Hematopoietic multipotent progenitor cell treated with erythropoietin and hydrocortisone succinate and interleukin-3 and kit ligand, for 4 days (in vitro differentiated cells): ENCODE measurements at regions not wholly inside any gene's neighbourhood (a gene's known extent, or its start where the extent isn't known, plus 50 kb on each side); places are given as distances from the start of the nearest gene placed in this dataset.
"Not testable (repeated sequence)": the region's sequence is repeated elsewhere in the genome, so short reads cannot be mapped to it uniquely, and the experiment has no call there.

Source experiments
- DNase-seq: peaks from one replicate; pipeline ENCODE4 v3.0.0-alpha.2; 2015

DNA sequence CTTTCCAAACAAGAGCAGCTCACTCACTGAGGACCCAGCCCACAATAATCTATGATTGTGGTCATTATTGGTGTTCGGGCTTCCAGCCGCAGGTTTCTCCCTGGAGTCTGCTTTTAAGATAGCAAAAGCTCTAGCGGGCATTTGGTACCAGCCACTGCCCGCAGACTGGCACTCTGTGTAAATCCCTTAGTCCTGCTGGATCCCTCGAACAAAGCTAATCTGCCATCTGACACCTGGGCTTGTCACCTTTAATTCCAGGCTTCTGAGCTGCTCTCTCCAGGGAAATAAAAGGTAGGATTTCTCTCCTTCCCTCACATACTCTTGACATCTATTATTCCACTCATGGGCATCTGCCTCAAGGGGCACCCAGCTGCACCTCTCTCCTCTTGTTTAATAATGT is 158.7 kb downstream of the PDCD6IP start:
- no peak for DNase-seq

DNA sequence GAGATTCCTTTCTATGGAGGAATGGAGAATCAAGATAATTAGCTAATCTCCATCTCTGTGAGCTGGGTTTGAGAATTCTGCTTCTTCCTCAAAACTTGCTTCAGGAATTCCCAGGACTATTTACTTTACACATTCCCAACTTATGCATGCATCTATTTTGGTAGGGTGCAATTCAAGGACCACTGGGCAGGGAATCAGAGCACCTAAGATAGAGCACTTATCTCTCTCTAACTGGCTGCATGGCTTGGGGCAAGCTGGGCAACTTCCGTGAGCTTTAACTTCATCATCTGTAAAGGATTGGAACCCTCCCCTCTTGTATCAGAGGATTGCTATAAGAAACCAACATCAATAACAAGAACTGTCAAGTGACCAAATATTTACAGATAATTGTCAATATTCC is 160.2 kb downstream of the PDCD6IP start:
- no peak for DNase-seq

DNA sequence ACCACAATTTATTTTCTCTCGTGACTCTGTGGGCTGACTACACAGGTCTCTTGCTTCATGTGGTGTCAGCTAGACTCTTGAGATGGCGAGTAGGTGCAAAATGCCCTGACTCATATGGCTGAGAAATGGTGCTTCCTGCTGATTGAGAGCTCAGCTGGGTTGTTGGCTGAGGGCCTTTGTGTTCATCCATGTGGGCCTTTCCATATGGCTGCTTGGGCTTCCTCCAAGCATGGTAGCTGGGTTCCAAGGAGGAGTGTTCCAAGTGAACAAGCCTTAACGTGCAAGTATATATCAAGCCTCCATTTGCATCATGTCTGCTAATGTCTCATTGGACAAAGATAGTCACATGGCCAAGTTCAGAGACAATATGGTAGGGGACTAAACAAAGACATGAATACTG is 164.0 kb downstream of the PDCD6IP start:
- DNase-seq: no peak

DNA sequence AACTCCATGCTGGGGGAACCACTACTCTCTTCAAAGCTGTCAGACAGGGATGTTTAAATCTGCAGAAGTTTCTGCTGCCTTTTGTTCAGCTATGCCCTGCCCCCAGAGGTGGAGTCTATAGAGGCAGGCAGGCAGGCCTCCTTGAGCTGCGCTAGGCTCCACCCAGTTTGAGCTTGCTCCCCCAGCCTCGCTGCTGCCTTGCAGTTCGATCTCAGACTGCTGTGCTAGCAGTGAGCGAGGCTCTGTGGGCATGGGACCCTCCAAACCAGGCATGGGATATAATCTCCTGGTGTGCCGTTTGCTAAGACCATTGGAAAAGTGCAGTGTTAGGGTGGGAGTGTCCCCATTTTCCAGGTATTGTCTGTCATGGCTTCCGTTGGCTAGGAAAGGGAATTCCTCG is 171.8 kb downstream of the PDCD6IP start:
- DNase-seq: not testable (repeated sequence)

DNA sequence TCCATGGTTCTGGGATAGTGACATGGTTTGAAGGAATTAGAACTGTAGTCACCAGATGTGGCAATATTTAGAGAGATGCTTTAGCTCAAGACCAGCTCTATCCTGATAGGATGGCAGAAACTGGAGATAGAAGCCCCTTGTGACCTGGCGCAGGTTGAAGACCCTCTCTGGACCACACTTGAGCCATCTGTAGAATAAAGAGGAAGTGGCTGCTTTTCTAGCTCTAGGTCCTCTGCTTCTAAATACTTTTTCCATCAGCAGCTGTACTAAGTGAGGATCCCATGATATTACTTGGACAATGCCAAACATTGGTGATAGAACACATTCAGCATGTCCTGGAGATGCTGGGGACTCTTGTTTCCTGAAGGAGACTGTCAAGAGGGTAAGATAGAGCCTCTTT is 172.6 kb downstream of the PDCD6IP start:
- DNase-seq: no peak

DNA sequence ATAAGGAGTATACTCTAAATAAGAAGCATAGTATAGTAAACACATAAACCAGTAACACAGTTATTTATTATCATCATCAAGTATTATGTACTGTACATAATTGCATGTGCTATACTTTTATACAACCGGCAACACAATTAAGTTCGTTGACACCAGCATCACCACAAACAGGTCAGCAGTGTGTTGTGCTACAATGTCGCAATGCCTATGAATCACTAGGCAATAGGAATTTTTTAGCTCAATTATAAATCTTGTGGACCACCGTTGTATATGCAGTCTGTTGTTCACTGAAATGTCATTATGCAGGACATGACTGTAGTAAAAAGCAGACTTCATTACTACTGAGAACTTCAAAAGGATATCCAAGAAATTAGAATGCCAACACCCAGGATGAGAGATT is 177.0 kb downstream of the PDCD6IP start:
- no peak for DNase-seq

DNA sequence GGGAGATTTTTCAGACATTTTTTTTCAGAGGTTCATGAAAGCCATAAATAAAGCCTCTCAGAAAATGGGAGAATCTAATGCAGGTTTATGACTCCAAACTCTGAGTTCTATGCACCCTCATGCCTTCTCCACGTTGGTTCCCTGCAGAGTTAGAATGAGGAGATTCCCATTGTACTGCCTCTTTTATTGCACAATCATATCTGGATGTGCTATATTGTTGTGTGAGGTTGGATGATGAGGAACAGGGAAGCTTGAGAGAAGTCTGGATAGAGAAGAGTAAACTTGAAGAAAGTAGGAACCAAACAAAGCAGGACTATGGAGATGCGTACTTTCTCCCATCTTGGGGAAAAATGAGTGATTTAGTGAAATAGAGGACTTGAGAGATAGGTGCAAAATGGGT is 178.8 kb downstream of the PDCD6IP start:
- DNase-seq: no peak

DNA sequence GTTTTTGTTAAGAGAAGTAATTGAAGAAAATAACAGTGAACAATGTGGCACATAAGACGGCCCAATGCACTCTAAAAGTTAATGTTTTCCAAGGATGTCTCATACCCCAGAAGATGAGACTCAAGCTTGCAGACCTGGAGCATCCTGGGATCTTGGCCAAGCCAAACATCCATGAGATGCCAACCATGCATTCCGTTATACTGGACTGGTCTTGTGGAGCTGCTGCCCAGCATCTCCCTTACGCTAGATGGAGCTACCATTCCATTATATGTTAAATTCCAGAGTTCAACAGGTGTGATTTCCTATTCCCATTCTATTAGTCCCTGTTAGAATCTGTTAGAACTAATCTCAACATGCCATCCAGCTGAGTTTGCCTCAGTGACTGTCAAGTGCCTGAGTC is 181.8 kb downstream of the PDCD6IP start:
- DNase-seq: peak; percentile 5

DNA sequence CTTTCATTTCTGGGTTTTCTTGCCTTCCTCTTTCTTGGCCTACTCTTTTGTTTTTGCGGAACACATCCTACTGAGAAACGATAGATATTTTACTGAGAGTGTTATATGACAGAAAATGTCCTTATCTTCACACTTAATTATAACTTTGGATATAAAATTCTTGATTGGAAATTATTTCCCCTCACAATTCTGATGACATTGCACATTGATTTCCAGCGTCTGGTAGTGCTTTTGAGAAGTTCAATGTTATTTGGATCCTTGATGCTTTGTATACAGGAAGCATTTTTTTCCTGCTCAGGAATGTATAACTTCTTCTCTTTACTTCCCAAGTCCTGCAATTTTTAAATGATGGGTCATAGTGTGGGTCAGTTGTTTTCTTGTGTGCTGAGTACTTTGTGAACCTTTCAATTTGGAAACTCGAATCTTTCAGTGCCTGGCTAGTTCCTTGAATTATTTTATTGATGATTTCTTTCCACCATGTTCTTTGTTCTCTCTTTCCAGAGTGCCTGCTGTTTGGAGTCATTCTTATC is 183.9 kb downstream of the PDCD6IP start:
- DNase-seq: no peak

DNA sequence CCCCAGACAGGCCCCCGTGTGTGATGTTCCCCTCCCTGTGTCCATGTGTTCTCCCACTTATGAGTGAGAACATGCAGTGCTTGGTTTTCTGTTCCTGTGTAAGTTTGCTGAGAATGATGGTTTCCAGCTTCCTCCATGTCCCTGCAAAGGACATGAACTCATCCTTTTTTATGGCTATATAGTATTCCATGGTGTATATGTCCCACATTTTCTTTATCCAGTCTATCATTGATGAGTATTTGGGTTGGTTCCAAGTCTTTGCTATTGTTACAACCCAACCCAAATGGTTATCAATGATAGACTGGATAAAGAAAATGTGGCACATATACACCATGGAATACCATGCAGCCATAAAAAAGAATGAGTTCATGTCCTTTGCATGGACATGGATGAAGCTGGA is 184.5 kb downstream of the PDCD6IP start:
- not testable (repeated sequence) for DNase-seq

DNA sequence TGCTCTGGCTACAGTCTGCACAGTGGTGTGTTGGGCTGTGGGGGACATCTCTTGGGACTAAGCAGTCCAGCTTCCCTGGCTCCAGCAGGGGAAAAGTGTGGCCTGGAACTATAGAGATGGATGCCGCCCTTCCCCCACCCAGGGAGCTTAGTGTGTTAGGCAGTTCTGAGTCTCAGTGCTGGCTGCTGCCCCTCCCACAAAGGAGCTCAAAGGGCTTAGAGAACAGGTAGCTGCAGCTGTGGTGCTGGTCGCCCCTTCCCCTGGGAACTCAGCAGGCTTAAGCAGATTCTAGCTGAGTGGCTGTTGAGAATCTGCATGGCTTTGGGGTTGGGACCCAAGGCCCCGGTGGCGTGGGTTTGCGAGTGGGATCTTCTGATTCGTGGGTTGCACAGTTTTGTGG is 190.8 kb downstream of the PDCD6IP start:
- DNase-seq: no peak

DNA sequence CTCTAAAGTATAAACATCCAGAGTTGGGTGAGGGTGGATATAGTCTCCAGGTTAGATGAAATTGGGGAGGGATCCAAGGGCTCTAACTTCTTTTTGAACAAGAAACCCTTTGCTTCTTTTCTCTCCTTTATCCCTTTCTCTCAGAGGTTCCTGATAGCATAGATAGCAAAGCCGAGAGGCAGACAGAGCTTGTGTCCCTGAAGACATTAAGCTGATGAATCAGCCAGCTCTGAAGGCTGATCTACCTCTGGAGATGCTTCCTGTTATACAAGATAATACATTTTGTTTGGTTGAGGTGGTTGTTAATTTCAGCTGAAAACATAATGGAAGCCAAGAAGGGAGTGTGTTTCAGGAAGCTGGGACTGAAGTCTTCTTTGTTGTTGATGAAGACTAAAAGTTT is 193.2 kb downstream of the PDCD6IP start:
- DNase-seq: no peak

DNA sequence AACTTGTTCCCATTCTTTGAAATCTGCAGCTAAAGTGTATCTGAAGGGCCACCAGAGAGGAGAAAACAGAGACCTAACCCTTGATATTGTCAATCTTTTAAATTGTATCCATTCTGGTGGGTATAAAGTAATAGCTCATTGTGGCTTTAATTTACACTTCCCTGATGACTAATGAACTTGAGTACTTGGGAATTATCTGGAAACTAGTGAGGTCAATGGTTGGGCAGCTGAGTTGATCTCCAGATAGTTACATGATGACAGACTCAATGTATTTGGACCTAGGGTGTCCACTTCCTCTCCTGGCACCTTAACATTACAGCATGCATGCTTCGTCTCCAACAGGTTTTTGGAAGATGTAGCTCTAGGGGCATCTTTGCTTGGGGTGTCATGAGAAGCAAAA is 195.2 kb downstream of the PDCD6IP start:
- DNase-seq: no peak

DNA sequence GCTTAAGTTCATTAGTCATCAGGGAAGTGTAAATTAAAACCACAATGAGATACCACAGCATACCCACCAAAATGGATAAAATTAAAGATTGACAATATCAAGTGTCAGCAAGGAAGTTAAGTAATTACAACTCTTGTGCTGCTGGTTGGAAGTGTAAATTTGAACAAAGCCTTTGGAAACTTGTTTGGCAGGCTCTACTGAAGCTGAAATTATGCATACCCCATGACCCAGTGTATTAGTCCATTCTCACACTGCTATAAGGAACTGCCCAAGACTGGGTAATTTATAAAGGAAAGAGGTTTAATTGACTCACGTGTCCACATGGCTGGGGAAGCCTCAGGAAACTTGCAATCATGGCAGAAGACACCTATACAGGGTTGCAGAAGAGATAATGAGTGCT is 196.1 kb downstream of the PDCD6IP start:
- DNase-seq: no peak

DNA sequence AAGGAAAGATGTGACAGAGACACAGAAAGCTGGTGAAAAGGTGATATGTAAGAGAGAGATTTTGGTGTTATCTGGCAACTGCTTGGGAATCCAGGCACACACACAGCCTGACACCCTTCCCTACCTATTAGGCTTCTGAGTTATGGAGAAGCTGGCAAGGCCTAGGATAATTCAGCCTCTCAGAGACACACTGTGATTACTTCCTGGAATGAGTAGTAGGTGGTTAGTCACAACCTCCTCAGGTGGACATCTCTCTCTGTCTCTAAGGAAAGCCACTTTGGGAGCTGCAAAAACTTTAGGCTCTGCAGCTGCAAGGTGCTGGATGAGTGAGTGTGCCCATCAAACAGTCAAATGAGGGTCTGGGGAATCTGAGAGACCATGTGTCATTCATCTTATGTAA is 201.9 kb downstream of the PDCD6IP start:
- no peak for DNase-seq

DNA sequence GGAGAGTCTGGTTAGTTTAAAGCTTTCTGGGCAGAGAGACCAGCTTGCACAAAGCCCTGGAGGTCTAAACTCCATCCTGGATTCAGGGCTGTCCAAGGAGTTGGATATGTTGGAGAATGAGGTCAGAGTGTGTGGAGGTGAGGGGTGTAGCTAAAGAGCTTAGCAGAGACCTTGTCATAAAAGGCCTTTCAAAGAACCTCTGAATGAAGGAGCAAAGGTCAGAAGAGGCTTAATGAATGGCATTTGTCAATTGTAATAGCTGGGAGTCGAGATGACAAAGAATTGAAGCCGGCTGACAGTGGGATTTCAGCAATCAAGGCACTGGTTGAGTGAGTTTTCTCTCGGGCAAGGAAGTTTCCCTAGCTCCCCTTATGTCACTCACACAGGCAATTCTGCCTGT is 202.6 kb downstream of the PDCD6IP start:
- no peak for DNase-seq

DNA sequence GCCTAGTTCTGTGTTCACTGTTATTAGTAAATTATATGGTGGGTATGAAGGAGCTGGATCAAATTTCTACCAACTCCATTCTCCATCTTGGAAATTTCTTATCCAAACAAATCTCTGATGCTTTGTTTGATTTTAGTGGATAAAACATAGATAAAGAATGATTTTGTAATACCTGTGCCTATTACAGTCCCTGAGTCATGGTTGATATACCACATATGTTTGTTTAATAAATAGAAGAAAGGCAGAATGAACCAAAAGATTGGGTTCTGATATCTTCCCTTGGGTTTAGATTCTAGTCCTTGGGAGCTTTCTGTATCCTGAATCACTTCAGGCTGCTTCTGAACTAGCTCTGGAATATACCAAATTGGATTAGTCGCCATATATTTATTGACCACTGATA is 203.6 kb downstream of the PDCD6IP start:
- DNase-seq: no peak

DNA sequence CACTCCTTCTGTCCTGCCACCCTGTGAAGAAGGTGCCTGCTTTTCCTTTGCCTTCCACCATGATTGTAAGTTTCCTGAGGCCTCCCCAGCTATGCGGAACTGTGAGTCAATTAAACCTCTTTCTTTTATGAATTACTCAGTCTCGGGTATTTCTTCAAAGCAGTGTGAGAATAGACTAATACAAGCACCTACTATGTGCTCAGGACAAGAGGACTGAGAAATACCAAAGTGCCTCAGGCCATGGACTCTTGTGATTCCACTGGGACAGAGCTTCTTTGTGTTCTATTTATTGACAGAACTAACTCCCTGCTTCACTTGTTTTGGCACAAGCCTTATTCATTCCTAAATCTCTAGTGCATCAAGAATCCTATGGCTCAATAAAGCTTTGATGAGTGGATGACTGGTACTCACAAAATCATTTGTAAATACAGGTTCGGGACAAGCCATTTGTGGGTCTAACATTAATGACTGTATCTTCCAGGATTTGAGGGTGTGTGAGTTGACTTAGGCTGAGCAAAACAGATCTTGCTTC is 204.2 kb downstream of the PDCD6IP start:
- DNase-seq: no peak

DNA sequence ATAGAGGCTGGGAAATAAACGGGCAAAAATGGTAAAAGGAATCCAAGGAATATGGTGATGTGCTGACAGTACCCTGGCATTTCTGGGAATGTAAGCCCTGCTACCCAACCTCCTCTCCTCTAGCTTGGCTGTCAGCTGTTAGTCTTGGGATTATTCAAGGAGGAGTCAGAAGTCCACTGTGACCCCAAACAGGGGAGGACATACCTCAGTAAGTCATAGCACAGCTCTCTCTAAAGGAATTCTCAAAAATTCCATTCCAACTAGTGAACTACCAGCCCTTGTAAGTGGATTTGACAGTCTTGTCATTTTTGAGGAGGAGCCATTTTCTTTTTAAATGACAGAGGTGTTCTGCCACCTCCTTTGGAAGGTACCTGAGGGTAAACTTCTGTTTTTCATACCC is 207.5 kb downstream of the PDCD6IP start:
- no peak for DNase-seq

DNA sequence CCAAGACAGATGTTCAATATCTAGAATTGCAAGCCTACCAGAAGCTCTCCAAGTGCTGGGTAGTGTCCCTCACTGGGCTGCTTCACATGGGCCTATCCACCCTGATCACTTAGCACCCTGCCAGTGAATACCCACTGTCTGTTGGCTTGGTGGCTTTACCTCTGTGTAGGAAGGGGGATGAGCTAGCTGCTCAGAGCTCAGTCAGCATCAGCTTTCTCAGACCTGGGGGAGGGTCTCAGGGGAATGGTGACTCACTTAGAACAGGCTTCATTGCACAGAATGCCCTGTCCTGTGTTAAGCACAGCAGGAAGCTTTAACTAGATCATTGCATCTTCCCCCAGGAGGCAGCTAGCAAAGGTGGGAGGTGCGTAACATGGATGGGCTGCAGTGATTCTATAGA is 209.8 kb downstream of the PDCD6IP start:
- no peak for DNase-seq

DNA sequence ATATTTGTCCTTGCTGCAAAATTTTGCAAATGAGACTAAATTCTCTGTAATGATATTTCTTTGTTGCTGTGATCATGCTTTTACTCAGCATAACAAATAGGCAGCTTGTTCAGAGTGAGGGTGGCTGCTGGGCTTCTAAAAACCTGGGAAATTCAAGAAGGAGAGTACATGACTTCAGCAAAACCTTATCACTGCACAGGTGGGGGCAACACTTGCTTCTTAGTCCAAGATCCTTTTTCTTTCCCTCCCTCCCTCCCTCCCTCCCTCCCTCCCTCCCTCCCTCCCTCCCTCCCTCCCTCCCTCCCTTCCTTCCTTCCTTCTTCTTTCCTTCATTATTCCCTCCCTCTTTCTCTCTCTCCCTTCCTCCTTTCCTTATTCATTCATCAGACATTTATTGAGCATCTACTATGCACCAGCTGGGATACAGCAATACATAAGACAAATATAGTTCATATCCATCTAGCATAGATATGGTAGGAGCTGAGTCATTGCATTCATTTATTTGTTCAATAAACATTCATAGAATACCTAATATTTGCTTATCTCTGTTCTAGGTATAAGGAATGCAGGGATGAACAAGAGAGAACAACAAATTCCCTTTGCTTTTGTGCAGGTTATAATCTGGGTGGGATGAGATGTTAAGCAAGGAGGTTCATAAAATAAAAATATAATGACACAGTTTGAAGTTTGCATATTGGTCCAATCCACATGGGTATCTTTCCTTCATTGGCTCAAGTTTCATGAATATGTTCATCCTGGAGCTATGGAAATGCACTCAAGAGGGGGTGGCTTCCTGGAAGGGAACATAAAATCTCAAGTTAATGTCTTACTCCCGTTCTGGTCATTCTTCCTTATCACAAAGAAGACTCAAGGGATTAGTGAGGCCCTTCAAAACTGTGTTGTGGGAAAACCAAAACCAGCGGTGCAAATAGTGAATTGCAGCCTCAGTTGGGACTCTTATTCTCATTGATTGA is 210.7 kb downstream of the PDCD6IP start:
- no peak for DNase-seq

DNA sequence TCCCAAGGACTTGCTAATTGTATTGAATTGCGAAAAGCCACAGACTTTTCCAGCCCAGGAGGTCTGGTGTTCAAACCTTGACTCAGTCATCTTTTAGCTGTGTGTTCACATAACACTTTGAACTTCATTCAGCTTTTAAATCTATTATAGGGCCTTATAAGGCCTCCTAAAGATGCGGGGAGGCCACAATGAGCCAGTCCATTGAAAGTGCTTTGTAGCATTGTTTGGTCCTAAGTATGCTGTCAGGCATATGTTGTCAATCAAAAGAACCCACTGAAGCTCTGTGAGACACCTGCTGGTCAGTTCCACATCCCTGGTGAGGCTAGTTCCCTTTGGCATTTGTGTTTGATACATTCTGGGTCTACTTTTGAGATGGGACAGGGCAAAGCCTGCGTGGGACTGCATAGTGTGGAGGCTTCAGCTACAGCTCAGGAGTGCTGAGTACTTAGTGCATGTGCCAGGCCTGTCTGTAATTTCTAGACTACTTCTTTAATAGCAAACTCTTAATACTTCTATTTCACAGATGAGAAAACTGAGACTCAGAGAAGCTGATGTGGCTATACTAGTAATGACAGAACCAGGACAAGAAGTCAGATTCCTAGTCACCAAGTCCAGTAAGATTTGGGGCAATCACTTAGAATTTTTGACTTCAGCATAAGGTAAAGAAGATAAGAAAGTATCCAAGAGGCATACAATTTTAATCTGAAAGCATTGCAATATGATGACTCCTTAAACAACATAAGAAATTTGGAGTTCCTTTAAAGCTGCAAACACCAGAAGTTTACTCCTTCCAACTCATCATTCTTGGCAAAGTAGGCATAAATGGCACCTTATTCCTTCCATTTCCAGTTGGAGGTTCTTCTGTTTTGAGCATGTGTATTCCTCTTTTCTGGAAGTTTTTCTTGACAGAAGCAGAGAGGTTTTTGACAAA is 213.0 kb downstream of the PDCD6IP start:
- peak; percentile 25 for DNase-seq

DNA sequence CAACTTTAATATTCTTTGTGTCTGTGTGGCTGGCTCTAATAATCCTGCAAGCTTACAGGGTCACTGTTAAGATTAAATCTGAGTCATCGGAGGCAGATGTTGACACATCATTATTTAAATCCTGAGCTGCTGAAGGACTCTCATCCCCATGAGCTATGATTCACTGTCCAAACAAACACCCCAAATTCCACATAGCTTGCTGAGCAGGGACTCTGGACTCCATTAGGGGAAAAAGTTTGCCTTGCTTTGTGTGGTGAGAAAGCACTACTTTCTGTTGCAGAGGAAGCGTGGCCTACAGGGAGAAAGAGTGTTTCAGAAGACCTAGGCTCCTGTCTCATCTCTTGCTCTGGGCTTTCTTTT is 213.7 kb downstream of the PDCD6IP start:
- DNase-seq: no peak
